RWPE1 (cell line): ENCODE measurements at regions not wholly inside any gene's neighbourhood (a gene's known extent, or its start where the extent isn't known, plus 50 kb on each side); places are given as distances from the start of the nearest gene placed in this dataset.
"Not testable (repeated sequence)": the region's sequence is repeated elsewhere in the genome, so short reads cannot be mapped to it uniquely, and the experiment has no call there.

Experiments used
- CTCF ChIA-PET: fragments of 350-600 bp; sonication (Branson Sonifier 250); formaldehyde crosslinking; extraction: SDS; loops from one replicate; lab custom pipeline; 2021; lab: Yijun Ruan, JAX
- POLR2A ChIA-PET: fragments of 400-600 bp; formaldehyde crosslinking; extraction: SDS; loops from one replicate; lab custom pipeline; 2020; ENCODE audit warnings: antibody characterized with exemption; ENCODE audit not compliant: low non-redundant PET; lab: Yijun Ruan, JAX
- DNase-seq: peaks from one replicate; pipeline ENCODE4 v3.0.0; 2012; ENCODE audit warnings: low spot score
- H3K27ac ChIP-seq: fragments of 450-650 bp; 2 replicates; pipeline ENCODE4 v1.5.1; 2017
- CTCF ChIP-seq: fragments of 450-650 bp; conservative IDR thresholded peaks from 2 replicates; pipeline ENCODE4 v1.5.1; 2017; ENCODE audit warnings: low read depth, mild to moderate bottlenecking

DNA sequence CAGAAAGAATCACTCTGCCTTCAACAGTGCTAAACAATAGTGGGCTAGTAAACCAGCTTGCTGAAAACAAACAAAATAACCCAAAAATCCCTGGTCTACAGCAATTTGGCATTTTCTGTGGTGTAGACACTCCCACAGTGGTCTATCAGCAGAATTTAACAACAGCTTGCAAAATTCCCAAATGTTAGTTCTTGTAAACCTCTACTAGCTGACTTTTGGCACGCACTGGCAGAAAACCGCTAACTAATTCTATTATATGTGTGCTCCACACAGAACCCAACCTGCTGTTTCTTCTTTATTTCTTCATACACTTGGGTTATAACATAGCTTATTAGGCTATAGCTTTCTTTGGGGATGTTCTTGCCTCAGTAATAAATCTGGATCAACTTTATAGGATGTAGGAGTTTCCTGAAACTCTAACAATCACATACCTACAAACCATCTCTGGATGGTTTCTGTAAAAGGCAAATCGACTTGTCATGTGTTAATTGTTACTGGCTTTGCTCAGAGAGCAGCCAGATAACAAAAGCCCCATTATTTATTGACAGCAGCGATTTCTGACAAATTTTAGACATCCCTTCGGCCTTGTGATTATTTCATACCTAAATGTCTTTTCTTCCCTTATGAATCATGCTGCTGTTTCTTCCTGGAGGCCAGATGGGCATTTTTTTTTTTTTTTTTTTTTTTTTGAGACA, 82.7 kb upstream of the NAA35 start:
- ChIA-PET POLR2A (interaction anchor here (0.5 kb wide), 1 partner anchor 15 kb away, joined by 5 read pairs; no protein-coding TSS in a partner anchor), CTCF (interaction anchor here (0.5 kb wide), 1 partner anchor 145 kb away, joined by 4 read pairs; no protein-coding TSS in a partner anchor)
- no peak for TF ChIP-seq CTCF
- H3K27ac ChIP-seq = no peak overlapping the region
- no peak for DNase-seq

- TF ChIP-seq CTCF = no peak
- no peak overlapping the region for H3K27ac ChIP-seq
- POLR2A ChIA-PET = no interaction called here
- CTCF ChIA-PET = interaction anchor here (0.6 kb wide), 2 partner anchors 31 to 41 kb away, joined by 3 read pairs; no protein-coding TSS in a partner anchor
- DNase-seq = peak; percentile 17
Observed at GRCh38 chr9:85859765-85860164, 81.2 kb upstream of the NAA35 start.

GRCh38 chr9:85861882-85862281, 79.1 kb upstream of the NAA35 start:
- H3K27ac ChIP-seq, DNase-seq, POLR2A ChIA-PET, CTCF ChIA-PET: not testable (repeated sequence)

DNA sequence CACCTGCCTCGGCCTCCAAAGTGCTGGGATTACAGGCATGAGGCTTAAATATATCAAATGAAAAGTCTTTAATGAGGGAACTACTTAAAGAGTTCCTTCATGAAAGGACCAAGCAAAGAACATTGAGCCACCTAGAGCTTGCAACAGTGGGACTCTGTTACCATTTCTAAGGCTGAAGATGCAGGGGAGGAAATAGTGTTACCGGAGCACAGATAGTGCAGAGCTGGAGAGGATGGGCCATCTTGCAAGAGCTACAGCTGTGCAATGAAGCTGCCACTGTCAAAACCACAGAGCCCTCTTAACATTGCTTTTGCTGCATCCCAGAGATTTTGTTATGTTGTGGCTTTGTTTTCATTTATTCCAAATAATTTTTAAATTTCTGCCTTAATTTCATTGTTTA, 77.1 kb upstream of the NAA35 start:
- no peak overlapping the region for H3K27ac ChIP-seq
- ChIA-PET POLR2A (no interaction called here), CTCF (no interaction called here)
- no peak for TF ChIP-seq CTCF
- no peak for DNase-seq

DNA sequence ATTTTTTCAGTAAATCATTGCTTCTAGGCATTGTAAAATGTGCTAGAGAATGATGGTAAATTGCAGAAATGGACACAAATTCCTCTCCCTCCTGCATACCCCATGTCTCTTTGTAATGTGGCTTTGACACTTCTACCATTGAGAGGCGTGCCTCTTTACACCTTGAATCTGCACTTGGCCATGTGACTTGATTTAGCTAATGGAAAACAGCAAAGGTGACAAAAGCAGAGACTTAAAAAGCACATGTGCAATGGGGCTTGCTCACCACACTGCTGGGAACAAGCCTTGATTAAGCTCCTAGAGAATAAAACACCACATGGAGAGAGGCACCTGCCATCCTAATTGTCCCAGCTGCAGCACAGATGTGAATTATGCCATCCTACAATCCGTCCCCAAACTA, 69.9 kb upstream of the NAA35 start:
- POLR2A ChIA-PET = no interaction called here
- CTCF ChIA-PET = no interaction called here
- DNase-seq = no peak
- H3K27ac ChIP-seq = no peak overlapping the region
- TF ChIP-seq CTCF = no peak

DNA sequence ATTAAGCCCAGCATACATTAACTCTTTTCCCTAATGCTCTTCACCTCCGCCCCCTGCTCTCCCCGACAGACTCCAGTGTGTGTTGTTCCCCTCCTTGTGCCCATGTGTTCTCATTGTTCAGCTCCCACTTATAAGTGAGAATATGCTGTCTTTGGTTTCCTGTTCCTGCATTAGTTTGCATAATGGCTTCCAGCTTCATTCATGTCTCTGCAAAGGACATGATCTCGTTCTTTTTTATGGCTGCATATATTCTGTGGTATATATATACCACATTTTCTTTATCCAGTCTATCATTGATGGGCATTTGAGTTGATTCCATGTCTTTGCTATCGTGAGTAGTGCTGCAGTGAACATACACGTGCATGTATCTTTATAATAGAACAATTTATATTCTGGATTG, 69.3 kb upstream of the NAA35 start:
- CTCF ChIA-PET, DNase-seq, POLR2A ChIA-PET, H3K27ac ChIP-seq: not testable (repeated sequence)

DNA sequence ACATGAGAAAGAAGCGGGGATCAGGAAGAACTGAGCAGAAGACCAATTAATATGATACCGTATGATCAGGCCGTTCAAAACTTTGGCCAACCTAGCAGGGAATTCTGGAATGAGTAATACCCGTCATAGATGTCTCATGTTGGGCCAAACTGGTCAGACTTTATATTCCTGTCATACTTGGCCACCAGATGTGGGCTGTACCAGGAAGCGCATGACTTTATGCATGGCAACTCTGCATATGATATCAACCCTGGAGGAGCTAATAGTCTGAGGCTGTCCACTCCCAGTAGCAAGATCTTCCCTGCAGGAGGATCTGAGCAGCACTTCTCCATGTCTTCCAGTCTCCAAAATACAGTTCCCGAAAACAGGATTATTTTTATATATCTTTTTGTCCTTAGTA, 68.5 kb upstream of the NAA35 start:
- TF ChIP-seq CTCF = no peak
- ChIA-PET CTCF (no interaction called here), POLR2A (no interaction called here)
- H3K27ac ChIP-seq = no peak overlapping the region
- DNase-seq = no peak
